ENCODE measurements at regions not wholly inside any gene's neighbourhood (a gene's known extent, or its start where the extent isn't known, plus 50 kb on each side); places are given as distances from the start of the nearest gene placed in this dataset.

DNA sequence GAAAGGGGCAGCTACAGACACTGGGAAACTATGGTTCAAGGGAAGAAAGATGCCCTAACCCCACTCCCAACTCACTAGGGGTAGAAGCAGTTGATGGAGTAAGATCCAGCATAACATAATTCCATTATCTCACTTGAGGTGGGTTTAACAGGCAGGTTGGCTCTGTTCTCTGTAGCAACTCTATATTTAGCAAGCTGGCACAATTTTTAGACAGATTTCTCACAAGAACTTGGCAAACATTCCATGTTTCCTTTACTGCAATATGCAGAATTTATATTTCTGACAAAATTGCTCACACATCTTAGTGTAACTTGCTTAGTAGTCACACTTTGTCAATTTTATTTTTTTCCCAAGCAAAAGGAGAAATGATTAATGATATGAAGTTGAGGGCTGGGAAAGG is 475.4 kb downstream of the RMST start:
- Histone ChIP-seq H3K9me3 (no peaks in the 10 kb centered on the region), H3K4me3 (no peak overlapping the region), H3K36me3 (no peaks in the 10 kb centered on the region), H3K27me3 (no peaks in the 10 kb centered on the region)
- DNase-seq: no peak

DNA sequence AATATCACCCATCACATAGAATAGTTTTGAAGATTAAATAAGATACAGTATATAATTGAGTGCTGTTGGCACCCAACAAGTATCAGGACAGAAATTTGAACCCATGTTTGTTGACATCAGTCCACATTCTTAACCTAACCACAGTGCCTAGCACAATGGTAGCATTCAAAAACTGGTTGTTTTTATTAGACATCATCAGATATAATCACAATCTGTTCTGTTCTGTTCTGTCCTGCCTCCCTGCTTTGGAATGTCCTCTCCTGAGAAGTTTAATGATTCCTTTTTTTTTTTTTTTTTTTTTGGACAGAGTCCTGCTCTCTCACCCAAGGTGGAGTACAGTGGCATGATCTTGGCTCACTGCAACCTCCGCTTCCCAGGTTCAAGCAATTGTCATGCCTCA is 476.6 kb downstream of the RMST start:
- Histone ChIP-seq H3K9me3 (no peaks in the 10 kb centered on the region), H3K27me3 (no peaks in the 10 kb centered on the region), H3K4me3 (no peak overlapping the region), H3K36me3 (no peaks in the 10 kb centered on the region)
- no peak for DNase-seq

GRCh38 chr12:97940105-97940504 is 477.5 kb downstream of the RMST start:
- Histone ChIP-seq H3K27me3 (no peaks in the 10 kb centered on the region), H3K36me3 (no peaks in the 10 kb centered on the region), H3K9me3 (no peaks in the 10 kb centered on the region), H3K4me3 (no peak overlapping the region)
- DNase-seq: no peak

DNA sequence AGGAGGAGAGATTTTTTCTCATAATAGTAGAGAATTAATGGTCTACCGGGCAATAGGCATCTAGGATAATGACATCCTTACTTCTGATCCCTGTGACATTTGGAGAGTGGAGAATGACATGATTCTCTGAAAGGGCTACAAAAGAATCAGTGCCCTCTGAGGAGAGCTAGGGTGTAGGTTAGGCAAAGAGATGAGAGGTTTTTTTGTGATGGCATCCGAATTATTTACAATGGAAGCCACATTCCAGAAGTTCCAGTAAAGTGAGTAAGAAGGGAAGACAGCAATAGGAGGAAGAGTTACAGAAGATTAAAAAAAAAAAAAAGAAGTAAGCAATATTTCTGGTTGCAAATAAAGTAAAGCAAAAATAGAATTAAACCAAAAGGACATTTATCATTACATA is 478.0 kb downstream of the RMST start:
- Histone ChIP-seq H3K4me3 (no peak overlapping the region), H3K9me3 (no peaks in the 10 kb centered on the region), H3K36me3 (no peaks in the 10 kb centered on the region), H3K27me3 (no peaks in the 10 kb centered on the region)
- DNase-seq: no peak

- DNase-seq: no peak
- Histone ChIP-seq H3K4me3 (no peak overlapping the region), H3K9me3 (no peaks in the 10 kb centered on the region), H3K27me3 (no peaks in the 10 kb centered on the region), H3K36me3 (no peaks in the 10 kb centered on the region)
These were observed 479.2 kb downstream of the RMST start for GRCh38 chr12:97941686-97942354.

DNA sequence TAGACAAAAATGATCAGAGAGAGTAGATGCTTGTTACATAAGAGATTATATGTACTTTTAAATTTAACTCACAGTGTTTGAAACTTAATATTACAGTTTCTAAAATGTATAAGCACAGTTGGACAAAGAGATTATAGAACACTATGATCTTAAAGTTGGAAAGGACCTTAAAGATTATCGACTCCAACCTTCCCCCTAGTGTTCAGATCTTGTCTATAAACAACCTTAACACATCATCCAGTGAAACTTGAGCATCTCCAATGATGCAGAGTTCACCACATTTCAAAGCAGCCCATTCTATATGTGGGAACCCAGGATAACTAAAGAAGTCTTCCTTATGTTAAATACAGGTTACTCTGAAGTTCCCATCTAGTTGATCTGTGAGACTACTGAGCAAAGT is 480.8 kb downstream of the RMST start:
- DNase-seq: no peak
- Histone ChIP-seq H3K36me3 (no peaks in the 10 kb centered on the region), H3K27me3 (no peaks in the 10 kb centered on the region), H3K4me3 (no peak overlapping the region), H3K9me3 (no peaks in the 10 kb centered on the region)

DNA sequence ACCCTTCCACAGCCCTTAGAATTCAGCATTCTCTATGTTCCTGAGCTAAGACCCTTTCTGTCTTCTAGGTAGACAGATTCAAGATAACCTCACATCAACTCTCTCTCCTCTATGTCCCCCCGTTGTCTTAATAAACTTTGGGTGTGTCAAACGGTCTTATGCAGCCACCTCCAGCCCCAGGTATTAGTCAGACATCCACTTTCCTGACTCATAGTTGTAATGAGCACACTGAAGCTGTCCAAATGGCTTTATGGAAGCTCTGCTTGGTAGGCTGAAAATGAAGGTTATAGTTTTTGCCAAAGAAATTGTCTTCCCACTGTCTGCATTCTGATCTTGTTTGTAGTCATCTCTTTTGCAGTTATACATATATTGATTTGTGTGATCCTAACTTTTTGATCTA is 482.0 kb downstream of the RMST start:
- no peaks in the 10 kb centered on the region for H3K36me3 ChIP-seq
- H3K27me3 ChIP-seq: no peaks in the 10 kb centered on the region
- H3K9me3 ChIP-seq: no peaks in the 10 kb centered on the region
- H3K4me3 ChIP-seq: no peak overlapping the region
- DNase-seq: no peak

DNA sequence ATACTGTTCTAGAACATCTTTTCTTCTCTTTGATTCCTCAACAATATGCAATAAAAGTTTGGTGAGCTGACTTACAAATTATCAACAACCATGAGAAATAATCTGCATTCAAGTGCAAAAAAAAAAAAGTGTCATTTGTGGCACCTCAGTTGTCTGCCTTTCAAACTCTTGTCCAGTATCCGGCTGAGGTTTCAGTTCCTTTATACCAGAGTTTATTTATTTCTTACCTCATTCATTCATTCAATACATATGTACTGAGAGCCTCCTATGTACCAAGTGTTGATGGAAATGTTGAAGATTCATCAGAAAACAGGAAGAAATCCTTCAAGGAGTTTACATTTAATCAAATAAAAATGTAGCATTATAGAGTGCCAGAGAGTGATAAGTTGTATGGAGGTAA is 484.1 kb downstream of the RMST start:
- DNase-seq: no peak
- Histone ChIP-seq H3K36me3 (no peaks in the 10 kb centered on the region), H3K9me3 (no peaks in the 10 kb centered on the region), H3K4me3 (no peak overlapping the region), H3K27me3 (no peaks in the 10 kb centered on the region)

DNA sequence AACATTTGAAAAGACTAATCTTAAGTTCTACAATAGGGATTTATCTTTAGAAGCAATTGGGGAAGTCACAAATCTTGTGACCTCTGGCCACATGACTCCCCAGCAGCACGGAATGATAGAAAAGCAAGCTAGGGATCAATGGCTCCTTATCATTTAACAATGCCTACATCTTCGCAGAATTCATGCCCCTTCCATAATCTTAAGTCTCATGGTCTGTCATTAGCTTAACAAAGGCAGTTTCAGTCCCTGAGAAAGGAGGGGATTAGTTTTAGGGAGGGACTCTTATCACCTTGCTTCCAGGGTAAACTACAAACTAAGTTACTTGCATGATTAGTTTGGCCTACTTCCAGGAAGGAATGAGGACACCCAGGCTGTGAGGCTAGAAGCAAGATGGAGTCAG is 486.0 kb downstream of the RMST start:
- Histone ChIP-seq H3K9me3 (no peaks in the 10 kb centered on the region), H3K4me3 (no peak overlapping the region), H3K36me3 (no peaks in the 10 kb centered on the region), H3K27me3 (no peaks in the 10 kb centered on the region)
- DNase-seq: no peak

DNA sequence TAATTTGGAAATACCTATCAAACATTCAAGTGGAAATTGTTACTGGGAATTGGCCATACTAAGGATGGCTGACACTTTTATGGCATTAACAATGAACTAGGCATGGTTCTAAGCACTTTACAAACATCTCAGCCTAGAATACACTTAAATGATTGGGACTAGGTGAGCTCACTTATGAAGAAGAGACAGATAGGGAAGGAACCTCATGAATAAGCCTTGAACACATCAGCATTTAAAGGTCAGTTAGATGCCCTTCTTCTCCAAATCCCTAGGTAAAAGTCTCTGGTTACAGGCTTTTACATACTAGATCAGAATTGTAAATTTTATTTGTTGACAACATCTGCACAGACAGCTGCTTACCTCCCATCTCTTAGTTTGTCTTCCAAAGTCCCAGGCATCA is 488.6 kb downstream of the RMST start:
- DNase-seq: no peak
- Histone ChIP-seq H3K9me3 (no peaks in the 10 kb centered on the region), H3K36me3 (no peaks in the 10 kb centered on the region), H3K4me3 (no peak overlapping the region), H3K27me3 (no peaks in the 10 kb centered on the region)

GRCh38 chr12:97951717-97952116 is 489.1 kb downstream of the RMST start:
- Histone ChIP-seq H3K4me3 (no peak overlapping the region), H3K9me3 (no peaks in the 10 kb centered on the region), H3K27me3 (no peaks in the 10 kb centered on the region), H3K36me3 (no peaks in the 10 kb centered on the region)
- no peak for DNase-seq

DNA sequence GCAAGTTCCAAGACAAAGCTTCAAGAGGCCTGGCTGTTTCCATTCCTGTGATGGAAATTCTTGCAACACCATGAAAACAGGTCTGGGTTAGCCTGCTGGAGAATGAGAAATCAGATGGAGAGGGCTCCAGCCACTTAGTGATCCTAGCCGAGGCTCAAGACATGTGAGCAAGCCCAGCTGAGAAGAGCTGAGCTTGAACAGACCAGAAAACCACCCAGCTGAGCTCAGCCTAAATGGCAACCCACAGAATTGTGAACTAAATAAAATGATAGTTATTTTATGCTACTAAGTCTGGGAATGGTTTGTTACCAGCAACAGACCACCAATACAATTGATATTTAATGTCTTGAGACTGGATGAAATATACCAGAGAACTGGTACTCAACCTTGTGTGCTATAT is 494.5 kb downstream of the RMST start:
- H3K4me3 ChIP-seq: no peak overlapping the region
- H3K27me3 ChIP-seq: no peaks in the 10 kb centered on the region
- no peaks in the 10 kb centered on the region for H3K36me3 ChIP-seq
- DNase-seq: no peak
- no peaks in the 10 kb centered on the region for H3K9me3 ChIP-seq

- no peak overlapping the region for H3K4me3 ChIP-seq
- DNase-seq: no peak
- no peaks in the 10 kb centered on the region for H3K36me3 ChIP-seq
- H3K27me3 ChIP-seq: no peaks in the 10 kb centered on the region
- H3K9me3 ChIP-seq: no peaks in the 10 kb centered on the region
These were observed 497.6 kb downstream of the RMST start for GRCh38 chr12:97960225-97960624.

GRCh38 chr12:97960741-97961608 is 498.4 kb downstream of the RMST start:
- H3K27me3 ChIP-seq: no peaks in the 10 kb centered on the region
- DNase-seq: no peak
- no peaks in the 10 kb centered on the region for H3K9me3 ChIP-seq
- no peak overlapping the region for H3K4me3 ChIP-seq
- no peaks in the 10 kb centered on the region for H3K36me3 ChIP-seq

GRCh38 chr12:97967831-97968230 is 505.2 kb downstream of the RMST start:
- H3K36me3 ChIP-seq: no peaks in the 10 kb centered on the region
- no peaks in the 10 kb centered on the region for H3K9me3 ChIP-seq
- DNase-seq: no peak
- no peaks in the 10 kb centered on the region for H3K27me3 ChIP-seq
- H3K4me3 ChIP-seq: no peak overlapping the region

- no peak for DNase-seq
- Histone ChIP-seq H3K27me3 (no peaks in the 10 kb centered on the region), H3K36me3 (no peaks in the 10 kb centered on the region), H3K9me3 (no peaks in the 10 kb centered on the region), H3K4me3 (no peak overlapping the region)
These were observed 506.1 kb downstream of the RMST start for GRCh38 chr12:97968641-97969197.

- Histone ChIP-seq H3K27me3 (no peaks in the 10 kb centered on the region), H3K4me3 (no peak overlapping the region), H3K9me3 (no peaks in the 10 kb centered on the region), H3K36me3 (no peaks in the 10 kb centered on the region)
- DNase-seq: no peak
These were observed 515.3 kb downstream of the RMST start for GRCh38 chr12:97977870-97978405.

DNA sequence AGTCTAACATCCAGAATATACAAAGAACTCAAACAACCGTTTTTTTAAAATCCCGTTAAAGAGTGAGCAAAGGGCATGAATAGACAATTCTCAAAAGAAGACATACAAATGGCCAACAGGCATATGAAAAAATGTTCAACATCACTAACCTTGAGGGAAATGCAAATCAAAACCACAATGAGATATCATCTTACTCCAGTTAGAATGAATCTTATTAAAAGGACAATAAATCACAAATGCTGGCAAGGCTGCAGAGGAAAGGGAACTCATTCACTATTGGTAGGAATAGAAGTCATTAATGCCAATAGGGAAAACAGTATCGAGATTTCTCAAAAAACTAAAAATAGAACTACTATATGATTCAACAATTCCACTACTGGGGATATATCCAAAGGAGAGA is 520.1 kb downstream of the RMST start:
- DNase-seq: no peak
- Histone ChIP-seq H3K9me3 (no peaks in the 10 kb centered on the region), H3K4me3 (no peak overlapping the region), H3K27me3 (no peaks in the 10 kb centered on the region), H3K36me3 (no peaks in the 10 kb centered on the region)
